Dendritic cell treated with granulocyte-macrophage colony-stimulating factor and Interleukin-4, amounts not matched to agents 40 ng/mL and 50 ng/mL, for 4 days (primary cell): ENCODE measurements at regions not wholly inside any gene's neighbourhood (a gene's known extent, or its start where the extent isn't known, plus 50 kb on each side); places are given as distances from the start of the nearest gene placed in this dataset.
"Not testable (repeated sequence)": the region's sequence is repeated elsewhere in the genome, so short reads cannot be mapped to it uniquely, and the experiment has no call there.

Source experiments
- H3K27ac Mint-ChIP-seq: one replicate; pipeline ENCODE4 v1.8.0; 2022; ENCODE audit warnings: mild to moderate bottlenecking, mixed read lengths
- H3K27me3 Mint-ChIP-seq: one replicate; pipeline ENCODE4 v1.8.0; 2022; ENCODE audit warnings: mild to moderate bottlenecking, mixed read lengths
- H3K36me3 Mint-ChIP-seq: one replicate; pipeline ENCODE4 v1.8.0; 2022; ENCODE audit warnings: low read depth, mixed read lengths
- H3K4me1 Mint-ChIP-seq: one replicate; pipeline ENCODE4 v1.8.0; 2022; ENCODE audit warnings: low read depth, mixed read lengths
- H3K4me3 Mint-ChIP-seq: one replicate; pipeline ENCODE4 v1.8.0; 2022; ENCODE audit warnings: mild to moderate bottlenecking, moderate library complexity, mixed read lengths
- H3K9me3 Mint-ChIP-seq: one replicate; pipeline ENCODE4 v1.8.0; 2022; ENCODE audit warnings: mixed read lengths
- intact Hi-C: fragments of 100-400 bp; cut with micrococcal nuclease; formaldehyde crosslinking; loops from one replicate; pipeline ENCODE4 v1.15.0; 2022

DNA sequence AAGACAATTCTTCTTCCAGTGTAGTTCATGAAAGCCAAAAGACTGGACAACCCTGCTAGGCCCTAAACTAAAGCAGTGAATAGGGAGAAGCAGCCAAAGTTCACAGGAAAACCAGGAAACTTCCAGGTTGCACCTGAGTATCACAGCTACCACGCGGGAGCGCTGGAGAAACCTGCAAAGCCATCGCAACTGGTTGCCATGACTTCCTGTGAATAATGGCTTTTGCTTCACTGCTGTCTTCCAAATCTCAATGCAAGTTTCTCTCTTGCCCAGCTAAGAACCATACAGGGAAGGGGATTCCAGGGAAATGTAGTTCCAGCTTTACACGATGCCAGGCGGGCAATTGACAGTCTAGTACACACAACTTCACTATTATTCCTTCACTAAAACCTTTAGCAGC, 114.1 kb downstream of the GXYLT1 start:
- H3K4me3 Mint-ChIP-seq, result no peak overlapping the region
- no peak overlapping the region for H3K27ac Mint-ChIP-seq
- no peaks in the 10 kb centered on the region for H3K27me3 Mint-ChIP-seq
- intact Hi-C loops, result no loop called here
- no peaks in the 10 kb centered on the region for H3K9me3 Mint-ChIP-seq
- H3K36me3 Mint-ChIP-seq, result no peaks in the 10 kb centered on the region
- no peaks in the 10 kb centered on the region for H3K4me1 Mint-ChIP-seq

DNA sequence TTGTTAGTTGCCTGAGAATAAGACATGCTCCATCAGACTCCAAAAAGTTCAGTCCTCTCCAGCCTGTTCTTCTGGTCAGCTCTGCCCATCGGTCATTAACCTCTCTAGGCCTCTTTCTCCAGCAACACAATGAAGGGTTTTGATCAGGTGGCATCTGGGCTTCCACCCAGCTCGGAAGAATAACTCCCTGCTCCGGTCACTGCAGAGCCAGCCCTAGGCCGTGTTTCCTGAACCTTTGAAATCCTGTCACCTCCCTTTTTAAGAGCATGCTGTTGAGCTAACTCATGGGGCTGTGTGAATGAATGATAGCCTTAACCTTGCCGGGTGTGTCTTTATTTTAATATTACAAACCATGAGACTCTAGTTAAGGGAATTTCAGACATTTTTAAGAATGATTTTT, 117.1 kb downstream of the GXYLT1 start:
- Mint-ChIP-seq H3K4me3 (no peak overlapping the region), H3K36me3 (no peaks in the 10 kb centered on the region), H3K9me3 (no peaks in the 10 kb centered on the region), H3K27ac (no peak overlapping the region), H3K4me1 (peaks cover 9% of the 10 kb centered on the region), H3K27me3 (peaks cover 9% of the 10 kb centered on the region)
- intact Hi-C loops, result no loop called here

- H3K4me1 Mint-ChIP-seq, result peaks cover 18% of the 10 kb centered on the region
- peak overlapping the region; percentile 60 for H3K4me3 Mint-ChIP-seq
- intact Hi-C loops, result loop anchor here (1.0 kb wide), 1 partner anchor 747 kb away; no protein-coding TSS in a partner anchor
- H3K27ac Mint-ChIP-seq, result no peak overlapping the region
- H3K27me3 Mint-ChIP-seq, result peaks cover 9% of the 10 kb centered on the region
- H3K36me3 Mint-ChIP-seq, result no peaks in the 10 kb centered on the region
- H3K9me3 Mint-ChIP-seq, result no peaks in the 10 kb centered on the region
Measured at GRCh38 chr12:42024495-42024830, 120.2 kb downstream of the GXYLT1 start.

DNA sequence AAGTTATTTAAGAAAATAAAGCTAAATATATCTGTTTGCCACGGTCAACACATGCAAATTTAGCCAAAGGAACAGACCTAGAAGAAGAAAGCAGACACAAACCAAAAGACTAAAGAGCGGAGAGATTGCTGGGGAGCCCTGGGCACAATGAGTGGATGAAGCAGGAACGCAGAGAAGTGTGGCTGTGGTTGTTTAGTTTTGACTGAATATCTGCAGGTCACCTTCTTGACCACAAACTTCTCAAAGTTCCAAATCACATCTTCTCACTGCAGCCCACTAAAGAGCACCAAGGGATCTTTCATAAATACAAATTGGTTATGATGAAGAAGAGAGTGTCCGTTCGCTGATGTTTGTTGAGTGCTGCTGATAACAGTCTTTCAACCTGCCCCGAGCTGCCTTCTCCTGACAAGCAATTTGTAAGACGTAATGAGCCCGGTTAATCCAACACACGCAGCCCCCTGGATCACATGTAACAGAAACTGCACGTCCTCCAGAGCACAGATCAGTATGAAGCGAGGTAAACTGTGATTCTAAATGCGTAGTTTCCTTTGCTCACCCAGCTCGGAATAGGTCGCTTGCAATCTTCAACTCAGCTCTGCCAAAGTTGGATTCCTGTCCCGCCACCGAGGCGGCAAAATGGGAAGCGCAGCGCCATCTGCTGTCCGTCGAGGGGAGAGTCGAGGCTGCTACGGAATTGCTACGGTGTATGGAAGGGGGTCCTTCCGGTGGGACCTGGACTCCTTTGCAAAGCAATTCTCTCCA, 120.8 kb downstream of the GXYLT1 start:
- Mint-ChIP-seq H3K4me1 (peaks cover 18% of the 10 kb centered on the region), H3K4me3 (peak overlapping the region; percentile 60), H3K9me3 (no peaks in the 10 kb centered on the region), H3K27me3 (peaks cover 9% of the 10 kb centered on the region), H3K27ac (no peak overlapping the region), H3K36me3 (no peaks in the 10 kb centered on the region)
- intact Hi-C loops, result loop anchor here (1.0 kb wide), 1 partner anchor 747 kb away; no protein-coding TSS in a partner anchor

DNA sequence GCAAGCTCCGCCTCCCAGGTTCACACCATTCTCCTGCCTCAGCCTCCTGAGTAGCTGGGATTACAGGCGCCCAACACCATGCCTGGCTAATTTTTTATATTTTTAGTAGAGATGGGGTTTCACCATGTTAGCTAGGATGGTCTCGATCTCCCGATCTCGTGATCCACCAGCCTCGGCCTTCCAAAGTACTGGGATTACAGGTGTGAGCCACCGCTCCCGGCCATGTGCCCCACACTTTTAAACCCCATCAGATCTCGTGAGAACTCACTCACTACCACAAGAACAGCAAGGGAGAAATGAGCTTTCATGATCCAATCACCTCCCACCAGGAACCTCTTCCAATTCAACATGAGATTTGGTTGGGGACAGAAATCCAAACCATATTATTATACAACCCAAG, 122.7 kb downstream of the GXYLT1 start:
- Mint-ChIP-seq H3K4me1 (peaks cover 23% of the 10 kb centered on the region), H3K27ac (peak overlapping the region; percentile 21)
- intact Hi-C loops, H3K36me3 Mint-ChIP-seq, H3K9me3 Mint-ChIP-seq, H3K27me3 Mint-ChIP-seq, H3K4me3 Mint-ChIP-seq: not testable (repeated sequence)

- peak overlapping the region; percentile 21 for H3K27ac Mint-ChIP-seq
- peaks cover 25% of the 10 kb centered on the region for H3K4me1 Mint-ChIP-seq
- intact Hi-C loops, result no loop called here
- no peaks in the 10 kb centered on the region for H3K36me3 Mint-ChIP-seq
- peaks cover 9% of the 10 kb centered on the region for H3K27me3 Mint-ChIP-seq
- peak overlapping the region; percentile 14 for H3K4me3 Mint-ChIP-seq
- H3K9me3 Mint-ChIP-seq, result no peaks in the 10 kb centered on the region
Measured at GRCh38 chr12:42021469-42021868, 123.2 kb downstream of the GXYLT1 start.

GRCh38 chr12:42020226-42020625, 124.4 kb downstream of the GXYLT1 start:
- H3K4me3 Mint-ChIP-seq, result no peak overlapping the region
- intact Hi-C loops, result no loop called here
- H3K27me3 Mint-ChIP-seq, result peaks cover 9% of the 10 kb centered on the region
- H3K9me3 Mint-ChIP-seq, result no peaks in the 10 kb centered on the region
- H3K4me1 Mint-ChIP-seq, result peaks cover 25% of the 10 kb centered on the region
- H3K36me3 Mint-ChIP-seq, result no peaks in the 10 kb centered on the region
- H3K27ac Mint-ChIP-seq, result no peak overlapping the region

DNA sequence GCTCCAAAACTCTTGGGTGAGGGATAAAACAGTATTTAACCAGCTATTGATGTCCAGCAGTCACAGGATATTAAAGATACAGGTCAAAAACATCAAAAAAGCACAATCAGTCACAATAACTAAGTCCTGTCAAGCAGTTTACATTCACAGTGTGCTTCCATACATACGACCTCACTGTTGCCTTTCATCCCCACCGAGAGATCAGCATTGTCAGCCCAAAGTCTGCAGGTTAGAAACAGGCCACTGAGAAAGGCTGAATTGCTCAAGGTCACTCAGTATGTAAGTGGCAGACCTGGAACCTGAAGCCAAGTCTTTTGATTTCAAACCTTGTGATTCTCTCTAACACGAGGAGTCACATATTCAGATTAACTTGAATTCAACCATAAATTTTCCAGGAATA, 124.9 kb downstream of the GXYLT1 start:
- Mint-ChIP-seq H3K27me3 (peaks cover 9% of the 10 kb centered on the region), H3K36me3 (no peaks in the 10 kb centered on the region), H3K27ac (no peak overlapping the region), H3K4me1 (peaks cover 25% of the 10 kb centered on the region), H3K4me3 (no peak overlapping the region), H3K9me3 (no peaks in the 10 kb centered on the region)
- intact Hi-C loops, result no loop called here

DNA sequence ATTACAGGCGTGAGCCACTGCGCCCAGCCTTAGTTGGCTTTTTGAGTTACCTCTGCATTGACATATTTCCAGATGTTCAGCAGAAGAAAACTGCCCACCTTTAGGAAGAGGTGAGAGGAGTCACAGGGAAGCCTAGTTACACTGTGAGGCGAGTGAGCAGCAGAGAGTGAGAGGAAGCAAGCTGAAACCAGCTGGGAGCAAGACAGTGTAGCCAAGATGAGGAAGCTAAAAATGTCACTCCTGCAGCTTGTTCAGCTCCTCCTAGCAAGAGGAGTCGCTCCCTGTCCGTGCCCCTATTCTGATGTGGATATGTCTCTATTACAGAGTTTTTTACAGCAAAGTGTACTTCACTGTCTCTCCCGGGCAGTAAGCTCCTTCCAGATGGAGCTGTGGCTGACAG, 127.6 kb downstream of the GXYLT1 start:
- H3K4me1 Mint-ChIP-seq, result peaks cover 14% of the 10 kb centered on the region
- H3K27me3 Mint-ChIP-seq, result no peaks in the 10 kb centered on the region
- H3K4me3 Mint-ChIP-seq, result no peak overlapping the region
- no peak overlapping the region for H3K27ac Mint-ChIP-seq
- H3K36me3 Mint-ChIP-seq, result no peaks in the 10 kb centered on the region
- intact Hi-C loops, result no loop called here
- no peaks in the 10 kb centered on the region for H3K9me3 Mint-ChIP-seq

DNA sequence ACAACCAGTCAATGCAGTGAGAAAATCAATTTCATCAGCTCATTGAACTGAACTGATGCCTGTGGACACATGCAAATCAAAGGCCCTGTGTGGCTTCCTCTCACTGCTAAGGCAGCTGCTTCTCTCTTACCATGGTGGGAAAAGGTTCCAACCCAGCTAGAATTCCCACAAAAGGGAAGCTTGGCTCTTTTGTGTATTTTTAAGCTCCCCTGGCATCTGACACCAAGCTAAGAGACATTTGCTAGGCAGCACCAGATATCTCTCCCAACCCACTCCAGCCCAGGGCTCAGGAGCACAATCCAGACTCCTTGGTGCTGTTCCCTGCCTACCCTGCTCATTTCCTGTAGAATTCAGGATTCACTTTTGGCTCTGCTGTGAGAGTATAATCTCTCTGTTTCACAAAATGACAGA, 129.6 kb downstream of the GXYLT1 start:
- H3K27ac Mint-ChIP-seq, result no peak overlapping the region
- no peaks in the 10 kb centered on the region for H3K9me3 Mint-ChIP-seq
- H3K27me3 Mint-ChIP-seq, result no peaks in the 10 kb centered on the region
- no peaks in the 10 kb centered on the region for H3K36me3 Mint-ChIP-seq
- H3K4me3 Mint-ChIP-seq, result no peak overlapping the region
- H3K4me1 Mint-ChIP-seq, result peaks cover 6% of the 10 kb centered on the region
- intact Hi-C loops, result no loop called here

DNA sequence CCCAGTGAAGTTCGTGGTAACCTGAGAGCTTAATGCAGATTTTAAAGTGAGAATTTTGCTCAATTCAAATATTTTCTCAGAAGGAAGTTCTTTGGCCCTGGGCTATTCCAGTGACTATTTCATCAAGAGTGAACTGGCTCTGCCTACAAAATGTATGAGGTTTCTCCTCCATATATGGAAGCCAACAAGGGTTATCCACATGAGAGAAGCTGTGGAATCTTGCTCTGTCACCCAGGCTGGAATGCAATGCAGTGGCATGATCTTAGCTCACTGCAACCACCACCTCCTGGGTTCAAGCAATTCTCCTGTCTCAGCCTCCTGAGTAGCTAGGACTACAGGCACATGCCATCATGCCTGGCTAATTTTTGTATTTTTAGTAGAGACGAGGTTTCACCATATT, 132.2 kb downstream of the GXYLT1 start:
- H3K9me3 Mint-ChIP-seq, H3K27ac Mint-ChIP-seq, H3K4me3 Mint-ChIP-seq, H3K27me3 Mint-ChIP-seq, intact Hi-C loops, H3K4me1 Mint-ChIP-seq, H3K36me3 Mint-ChIP-seq: not testable (repeated sequence)

- no peak overlapping the region for H3K4me3 Mint-ChIP-seq
- intact Hi-C loops, result no loop called here
- H3K27ac Mint-ChIP-seq, result no peak overlapping the region
- H3K9me3 Mint-ChIP-seq, result no peaks in the 10 kb centered on the region
- H3K36me3 Mint-ChIP-seq, result no peaks in the 10 kb centered on the region
- no peaks in the 10 kb centered on the region for H3K4me1 Mint-ChIP-seq
- H3K27me3 Mint-ChIP-seq, result no peaks in the 10 kb centered on the region
Measured at GRCh38 chr12:42010715-42011114, 134.0 kb downstream of the GXYLT1 start.

GRCh38 chr12:42010257-42010656, 134.4 kb downstream of the GXYLT1 start:
- no peaks in the 10 kb centered on the region for H3K36me3 Mint-ChIP-seq
- no peaks in the 10 kb centered on the region for H3K4me1 Mint-ChIP-seq
- intact Hi-C loops, result no loop called here
- no peak overlapping the region for H3K4me3 Mint-ChIP-seq
- no peaks in the 10 kb centered on the region for H3K27me3 Mint-ChIP-seq
- H3K27ac Mint-ChIP-seq, result no peak overlapping the region
- H3K9me3 Mint-ChIP-seq, result no peaks in the 10 kb centered on the region

GRCh38 chr12:42008996-42009395, 135.7 kb downstream of the GXYLT1 start:
- Mint-ChIP-seq H3K4me3 (no peak overlapping the region), H3K4me1 (no peaks in the 10 kb centered on the region), H3K36me3 (no peaks in the 10 kb centered on the region), H3K9me3 (no peaks in the 10 kb centered on the region), H3K27ac (no peak overlapping the region), H3K27me3 (no peaks in the 10 kb centered on the region)
- intact Hi-C loops, result no loop called here

DNA sequence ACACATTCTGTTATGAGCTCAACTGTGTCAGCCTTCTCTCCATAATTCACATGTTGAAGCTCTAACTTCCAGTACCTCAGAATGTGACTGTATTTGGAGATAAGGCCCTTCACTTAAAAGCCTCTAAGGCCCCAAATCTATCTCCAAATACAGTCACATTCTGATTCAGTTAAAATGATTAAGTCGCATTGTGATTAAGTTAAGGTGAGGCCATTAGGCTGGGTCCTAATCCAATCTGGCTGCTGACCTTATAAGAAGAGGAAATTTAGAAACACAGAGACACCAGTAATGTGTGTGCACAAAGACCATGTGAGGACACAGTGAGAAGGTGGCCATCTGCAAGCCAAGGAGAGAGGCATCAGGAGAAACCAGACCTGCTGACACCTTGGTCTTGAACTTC, 141.6 kb downstream of the GXYLT1 start:
- H3K4me3 Mint-ChIP-seq, result no peak overlapping the region
- H3K36me3 Mint-ChIP-seq, result no peaks in the 10 kb centered on the region
- H3K9me3 Mint-ChIP-seq, result no peaks in the 10 kb centered on the region
- peaks cover 2% of the 10 kb centered on the region for H3K27me3 Mint-ChIP-seq
- H3K4me1 Mint-ChIP-seq, result no peaks in the 10 kb centered on the region
- no peak overlapping the region for H3K27ac Mint-ChIP-seq
- intact Hi-C loops, result no loop called here
